Activated B cell treated with CpG ODN at 0.5 μM for 24 hours (primary cell): ENCODE measurements at regions not wholly inside any gene's neighbourhood (a gene's known extent, or its start where the extent isn't known, plus 50 kb on each side); places are given as distances from the start of the nearest gene placed in this dataset.

ENCODE experiments used
- ATAC-seq: fragments of 200-7000 bp; cut with Tn5 transposase; one replicate; pipeline ENCODE4 v1.10.0; 2021; ENCODE audit warnings: low read depth, mild to moderate bottlenecking, moderate library complexity
- CTCF ChIA-PET: fragments of 350-600 bp; sonication (Branson Sonifier 250); formaldehyde crosslinking; loops from one replicate; lab custom pipeline; 2021; ENCODE audit warnings: antibody characterized with exemption; lab: Charles Lee
- POLR2A ChIA-PET: fragments of 350-600 bp; sonication (Branson Sonifier 250); formaldehyde crosslinking; loops from one replicate; lab custom pipeline; 2021; ENCODE audit warnings: antibody characterized with exemption; lab: Charles Lee
- DNase-seq: peaks from one replicate; pipeline ENCODE4 v3.0.0; 2022
- H3K27ac Mint-ChIP-seq: one replicate; pipeline ENCODE4 v1.8.0; 2020; ENCODE audit warnings: mixed read lengths
- H3K27me3 Mint-ChIP-seq: one replicate; pipeline ENCODE4 v1.8.0; 2021; ENCODE audit warnings: mixed read lengths
- H3K36me3 Mint-ChIP-seq: one replicate; pipeline ENCODE4 v1.8.0; 2021; ENCODE audit warnings: low read depth, mixed read lengths
- H3K4me1 Mint-ChIP-seq: one replicate; pipeline ENCODE4 v1.8.0; 2021; ENCODE audit warnings: mixed read lengths
- H3K4me3 Mint-ChIP-seq: one replicate; pipeline ENCODE4 v1.8.0; 2020; ENCODE audit warnings: mild to moderate bottlenecking, mixed read lengths
- H3K9me3 Mint-ChIP-seq: one replicate; pipeline ENCODE4 v1.8.0; 2020; ENCODE audit warnings: mixed read lengths
- intact Hi-C: fragments of 100-400 bp; cut with micrococcal nuclease; formaldehyde crosslinking; loops from one replicate; pipeline ENCODE4 v1.15.1; 2024
- TF ChIP-seq, protein P1 (sequence below): fragments of 200-600 bp; IDR thresholded peaks from one replicate; pipeline ENCODE4 v1.8.0; 2022; ENCODE audit warnings: antibody characterized with exemption, mild to moderate bottlenecking

DNA sequence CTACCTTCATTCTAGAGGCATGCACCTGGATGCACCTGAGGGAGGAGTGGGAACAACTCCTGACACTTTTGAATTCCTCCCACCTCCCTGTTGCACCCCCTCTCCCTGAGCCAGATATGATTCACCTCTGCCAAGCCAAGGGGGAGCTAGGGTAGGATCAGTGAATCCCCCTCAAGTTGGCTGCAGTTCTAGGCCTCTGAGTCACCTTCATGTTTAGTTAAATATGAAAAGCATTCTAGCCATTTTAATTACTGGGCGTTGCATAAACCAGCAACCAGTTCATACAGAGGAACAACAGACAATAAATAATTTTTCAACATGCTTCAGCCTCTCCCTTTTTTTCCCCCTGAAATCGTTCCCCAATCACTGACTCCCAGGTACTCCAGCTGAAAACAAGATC is 1440.2 kb downstream of the ADGRL3 start:
- H3K4me1 Mint-ChIP-seq = no peaks in the 10 kb centered on the region
- TF ChIP-seq, protein P1, sequence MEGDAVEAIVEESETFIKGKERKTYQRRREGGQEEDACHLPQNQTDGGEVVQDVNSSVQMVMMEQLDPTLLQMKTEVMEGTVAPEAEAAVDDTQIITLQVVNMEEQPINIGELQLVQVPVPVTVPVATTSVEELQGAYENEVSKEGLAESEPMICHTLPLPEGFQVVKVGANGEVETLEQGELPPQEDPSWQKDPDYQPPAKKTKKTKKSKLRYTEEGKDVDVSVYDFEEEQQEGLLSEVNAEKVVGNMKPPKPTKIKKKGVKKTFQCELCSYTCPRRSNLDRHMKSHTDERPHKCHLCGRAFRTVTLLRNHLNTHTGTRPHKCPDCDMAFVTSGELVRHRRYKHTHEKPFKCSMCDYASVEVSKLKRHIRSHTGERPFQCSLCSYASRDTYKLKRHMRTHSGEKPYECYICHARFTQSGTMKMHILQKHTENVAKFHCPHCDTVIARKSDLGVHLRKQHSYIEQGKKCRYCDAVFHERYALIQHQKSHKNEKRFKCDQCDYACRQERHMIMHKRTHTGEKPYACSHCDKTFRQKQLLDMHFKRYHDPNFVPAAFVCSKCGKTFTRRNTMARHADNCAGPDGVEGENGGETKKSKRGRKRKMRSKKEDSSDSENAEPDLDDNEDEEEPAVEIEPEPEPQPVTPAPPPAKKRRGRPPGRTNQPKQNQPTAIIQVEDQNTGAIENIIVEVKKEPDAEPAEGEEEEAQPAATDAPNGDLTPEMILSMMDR = no peak
- DNase-seq (no peak), ATAC-seq (no peak)
- intact Hi-C loops = no loop called here
- no peak overlapping the region for H3K27ac Mint-ChIP-seq
- H3K27me3 Mint-ChIP-seq = no peaks in the 10 kb centered on the region
- POLR2A ChIA-PET = no interaction called here
- H3K9me3 Mint-ChIP-seq = no peaks in the 10 kb centered on the region
- no peaks in the 10 kb centered on the region for H3K36me3 Mint-ChIP-seq
- CTCF ChIA-PET = no interaction called here
- H3K4me3 Mint-ChIP-seq = no peak overlapping the region

GRCh38 chr4:62627671-62628070 is 1427.5 kb downstream of the ADGRL3 start:
- TF ChIP-seq, protein P1 = no peak
- Mint-ChIP-seq H3K4me3 (no peak overlapping the region), H3K27me3 (no peaks in the 10 kb centered on the region), H3K4me1 (no peaks in the 10 kb centered on the region), H3K27ac (no peak overlapping the region), H3K36me3 (no peaks in the 10 kb centered on the region), H3K9me3 (peaks cover 5% of the 10 kb centered on the region)
- ChIA-PET POLR2A (no interaction called here), CTCF (no interaction called here)
- no peak for ATAC-seq
- DNase-seq = no peak
- intact Hi-C loops = no loop called here

- TF ChIP-seq, protein P1 = no peak
- ChIA-PET CTCF (no interaction called here), POLR2A (no interaction called here)
- DNase-seq (no peak), ATAC-seq (no peak)
- Mint-ChIP-seq H3K27me3 (no peaks in the 10 kb centered on the region), H3K4me3 (no peak overlapping the region), H3K27ac (no peak overlapping the region), H3K9me3 (peaks cover 4% of the 10 kb centered on the region), H3K4me1 (no peaks in the 10 kb centered on the region), H3K36me3 (no peaks in the 10 kb centered on the region)
- intact Hi-C loops = no loop called here
These were observed 1427.0 kb downstream of the ADGRL3 start for GRCh38 chr4:62627141-62627540.

DNA sequence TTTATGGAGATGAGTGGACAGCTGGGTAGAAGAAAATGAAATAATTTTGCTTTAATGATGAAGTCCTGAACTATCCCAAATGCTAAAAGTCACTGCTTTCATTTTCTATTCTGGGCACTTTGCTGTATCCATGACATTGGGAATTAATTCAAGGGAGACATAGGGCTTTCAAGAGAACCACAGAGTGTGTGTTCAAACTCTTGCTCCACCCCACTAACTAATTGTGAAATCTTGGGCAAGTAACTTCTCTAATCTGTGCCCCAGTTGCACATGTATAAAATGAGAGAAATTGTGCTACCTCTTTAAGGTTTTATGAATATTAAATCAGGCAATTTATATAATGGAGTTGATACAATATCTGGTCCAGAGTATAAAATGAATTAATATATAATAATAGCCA is 1422.0 kb downstream of the ADGRL3 start:
- intact Hi-C loops = no loop called here
- ATAC-seq = no peak
- CTCF ChIA-PET = no interaction called here

DNA sequence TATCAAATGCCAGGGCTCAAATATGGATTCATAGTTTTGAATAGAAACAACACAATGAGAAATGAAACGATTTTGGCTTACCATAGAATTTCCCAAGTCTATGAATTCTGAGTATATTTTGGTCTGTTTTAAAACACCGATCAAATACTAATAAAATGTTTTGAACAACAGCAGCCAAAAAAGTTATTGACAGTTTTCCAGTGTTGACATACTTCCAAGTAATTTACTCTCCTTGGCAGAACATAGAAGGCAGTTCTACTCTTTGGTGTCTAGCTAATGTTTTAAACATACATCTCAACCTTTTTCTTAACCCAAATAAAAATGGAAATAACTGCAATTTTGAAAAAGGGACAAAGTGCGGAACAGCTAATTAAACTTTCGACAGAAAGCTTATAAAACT is 1419.8 kb downstream of the ADGRL3 start:
- Mint-ChIP-seq H3K9me3 (no peaks in the 10 kb centered on the region), H3K36me3 (no peaks in the 10 kb centered on the region), H3K27me3 (no peaks in the 10 kb centered on the region), H3K27ac (no peak overlapping the region), H3K4me3 (no peak overlapping the region), H3K4me1 (no peaks in the 10 kb centered on the region)
- ChIA-PET CTCF (no interaction called here), POLR2A (no interaction called here)
- TF ChIP-seq, protein P1 = no peak
- ATAC-seq = no peak
- DNase-seq = no peak
- intact Hi-C loops = no loop called here

More for the DNA sequence above, 1422.0 kb downstream of the ADGRL3 start:
- H3K9me3 Mint-ChIP-seq = no peaks in the 10 kb centered on the region
- H3K36me3 Mint-ChIP-seq = no peaks in the 10 kb centered on the region
- no peaks in the 10 kb centered on the region for H3K4me1 Mint-ChIP-seq
- TF ChIP-seq, protein P1 = no peak
- H3K4me3 Mint-ChIP-seq = no peak overlapping the region
- DNase-seq = no peak
- H3K27ac Mint-ChIP-seq = no peak overlapping the region
- POLR2A ChIA-PET = no interaction called here
- no peaks in the 10 kb centered on the region for H3K27me3 Mint-ChIP-seq
